Transverse colon (tissue), 4 donors: ENCODE measurements at regions not wholly inside any gene's neighbourhood (a gene's known extent, or its start where the extent isn't known, plus 50 kb on each side); places are given as distances from the start of the nearest gene placed in this dataset.
A peak's percentile ranks its signal among the peaks of the same experiment; 100 is the strongest.

Experiments used
- DNase-seq: peaks from one replicate; pipeline ENCODE4 v3.0.0-alpha.2; 2019
- H3K27ac ChIP-seq, 4 donors: fragments of 200-600 bp; sonication (generic); 2 replicates each; pipeline ENCODE4 v1.5.1; 2016 to 2018; ENCODE audit warnings: inconsistent platforms in 4 of 4
- H3K27me3 ChIP-seq: fragments of 200-600 bp; sonication (generic); 2 replicates; pipeline ENCODE4 v1.5.1; 2017; ENCODE audit warnings: inconsistent platforms
- H3K36me3 ChIP-seq, 4 donors: fragments of 200-600 bp; sonication (generic); 2 replicates each; pipeline ENCODE4 v1.5.1; 2017 to 2019; ENCODE audit warnings: inconsistent platforms in 4 of 4
- H3K4me1 ChIP-seq, 4 donors: fragments of 200-600 bp; sonication (generic); 2 replicates each; pipeline ENCODE4 v1.5.1; 2017 to 2020; ENCODE audit warnings: inconsistent platforms in 4 of 4
- H3K4me3 ChIP-seq, 4 donors: fragments of 200-600 bp; sonication (generic); 1 replicate in 1 of 4; 2 replicates in 3 of 4; pipeline versions ENCODE4 v1.5.1 to v1.6.1; 2017 to 2019; ENCODE audit warnings: inconsistent platforms in 4 of 4
- H3K9me3 ChIP-seq, 2 donors: fragments of 200-600 bp; sonication (generic); 2 replicates each; pipeline ENCODE4 v1.5.1; 2017 to 2019; ENCODE audit warnings: inconsistent platforms in 2 of 2
- EP300 ChIP-seq: sonication (generic); formaldehyde crosslinking; IDR thresholded peaks from one replicate; pipeline ENCODE4 v1.6.1; 2017; ENCODE audit warnings: antibody characterized with exemption, low read depth
- POLR2A ChIP-seq: fragments of 450-650 bp; IDR thresholded peaks from one replicate; pipeline ENCODE4 v1.6.1; 2016; ENCODE audit warnings: antibody characterized with exemption, mild to moderate bottlenecking, moderate library complexity
- POLR2AphosphoS5 ChIP-seq, 3 donors: sonication (generic); formaldehyde crosslinking; IDR thresholded peaks; one replicate each; pipeline ENCODE4 v1.6.1; 2016; ENCODE audit warnings: antibody characterized with exemption in 3 of 3
- WGBS, 2 donors: methylation state at CpG; one replicate each; pipeline ENCODE4 v1.1.5; 2018; ENCODE audit warnings: low coverage in 1 of 2; 5-methylcytosine and 5-hydroxymethylcytosine counted together
- in situ Hi-C, 4 donors: fragments of 200-750 bp; cut with MboI; loops; one replicate each; pipeline versions ENCODE4 v1.15.0 to v1.15.1; 2017; ENCODE audit warnings: low sequenced_read_pairs in 3 of 4, low pct_ligation_motif_present in 1 of 4, low pct_unique_long_range_greater_than_20kb in 1 of 4
- intact Hi-C: fragments of 100-400 bp; cut with DNase I; formaldehyde crosslinking; loops from one replicate; pipeline ENCODE4 v1.15.1; 2023; ENCODE audit warnings: low total_unique reads
- TF ChIP-seq, protein P1 (sequence below), 5 experiments: fragments of 200-600 bp in 3 of 5; fragments of 450-650 bp in 2 of 5; sonication (generic) in 3 of 5; IDR thresholded peaks; 1 replicate in 2 of 5; 2 replicates in 3 of 5; pipeline ENCODE4 v1.5.1; 2016 to 2017; ENCODE audit warnings: antibody characterized with exemption in 5 of 5, inconsistent platforms in 3 of 5, mild to moderate bottlenecking in 2 of 5, moderate library complexity in 1 of 5

GRCh38 chrX:106378616-106379015, 210.5 kb downstream of the PWWP3B start:
- in situ Hi-C loops (no loop called here), intact Hi-C loops (loop anchor here (5.0 kb wide), 1 partner anchor 681 kb away; no protein-coding TSS in a partner anchor)
- Histone ChIP-seq H3K9me3 (no peaks in the 10 kb centered on the region), H3K36me3 (no peaks in the 10 kb centered on the region), H3K4me1 (no peaks in the 10 kb centered on the region), H3K27me3 (no peaks in the 10 kb centered on the region), H3K4me3 (no peak overlapping the region), H3K27ac (no peak overlapping the region)
- TF ChIP-seq POLR2A = no peak
- TF ChIP-seq EP300 = no peak
- TF ChIP-seq POLR2AphosphoS5 (IDR thresholded peaks at IDR 0.05) = no peak
- TF ChIP-seq, protein P1, sequence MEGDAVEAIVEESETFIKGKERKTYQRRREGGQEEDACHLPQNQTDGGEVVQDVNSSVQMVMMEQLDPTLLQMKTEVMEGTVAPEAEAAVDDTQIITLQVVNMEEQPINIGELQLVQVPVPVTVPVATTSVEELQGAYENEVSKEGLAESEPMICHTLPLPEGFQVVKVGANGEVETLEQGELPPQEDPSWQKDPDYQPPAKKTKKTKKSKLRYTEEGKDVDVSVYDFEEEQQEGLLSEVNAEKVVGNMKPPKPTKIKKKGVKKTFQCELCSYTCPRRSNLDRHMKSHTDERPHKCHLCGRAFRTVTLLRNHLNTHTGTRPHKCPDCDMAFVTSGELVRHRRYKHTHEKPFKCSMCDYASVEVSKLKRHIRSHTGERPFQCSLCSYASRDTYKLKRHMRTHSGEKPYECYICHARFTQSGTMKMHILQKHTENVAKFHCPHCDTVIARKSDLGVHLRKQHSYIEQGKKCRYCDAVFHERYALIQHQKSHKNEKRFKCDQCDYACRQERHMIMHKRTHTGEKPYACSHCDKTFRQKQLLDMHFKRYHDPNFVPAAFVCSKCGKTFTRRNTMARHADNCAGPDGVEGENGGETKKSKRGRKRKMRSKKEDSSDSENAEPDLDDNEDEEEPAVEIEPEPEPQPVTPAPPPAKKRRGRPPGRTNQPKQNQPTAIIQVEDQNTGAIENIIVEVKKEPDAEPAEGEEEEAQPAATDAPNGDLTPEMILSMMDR (IDR thresholded peaks at IDR 0.05) = no peak
- no peak for DNase-seq
- 60% methylated on average over 1 of the region's 1 CpG; no CpG with 5 or more reads in 1 of the 2 donors for WGBS, 2 donors

DNA sequence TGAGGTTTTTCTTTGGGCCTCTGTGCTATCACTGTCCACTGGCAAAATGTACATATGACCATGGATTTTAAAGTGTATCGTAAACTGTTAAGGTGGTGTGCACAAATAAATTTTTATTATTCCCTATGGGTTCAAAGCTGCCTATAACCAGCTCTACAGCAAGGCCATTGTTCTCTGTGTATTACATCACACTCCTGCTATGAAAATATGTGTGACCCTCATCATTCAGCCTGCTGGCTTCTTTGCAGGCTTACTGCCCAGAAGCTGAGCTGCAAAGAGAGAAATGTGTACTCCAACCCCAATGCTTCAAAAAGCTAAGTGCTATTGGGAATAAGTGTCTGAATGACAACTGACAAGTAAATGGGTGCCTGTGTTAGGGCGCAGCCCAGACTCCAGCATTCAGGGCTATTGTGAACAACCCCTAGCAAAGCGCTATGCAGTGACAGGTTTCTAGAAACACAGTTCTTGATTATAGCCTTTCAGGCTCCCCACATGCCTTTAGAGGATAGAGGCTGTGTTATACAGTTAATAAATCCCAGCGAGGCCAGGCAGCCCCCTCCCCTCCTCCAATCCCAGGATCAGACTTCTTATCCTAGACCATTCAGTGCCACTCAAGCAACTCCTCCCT, 220.4 kb upstream of the RADX start:
- Histone ChIP-seq H3K27me3 (no peaks in the 10 kb centered on the region), H3K9me3 (no peaks in the 10 kb centered on the region), H3K27ac (no peak overlapping the region), H3K4me3 (no peak overlapping the region), H3K4me1 (no peaks in the 10 kb centered on the region), H3K36me3 (no peaks in the 10 kb centered on the region)
- DNase-seq = no peak
- intact Hi-C loops = no loop called here
- TF ChIP-seq, protein P1 (IDR thresholded peaks at IDR 0.05) = no peak
- no peak for TF ChIP-seq POLR2AphosphoS5 (IDR thresholded peaks at IDR 0.05)
- in situ Hi-C loops = no loop called here
- 54% methylated on average over 4 of the region's 4 CpGs; no CpG with 5 or more reads in 1 of the 2 donors for WGBS, 2 donors

- no peak for TF ChIP-seq POLR2AphosphoS5 (IDR thresholded peaks at IDR 0.05)
- TF ChIP-seq, protein P1 (IDR thresholded peaks at IDR 0.05) = no peak
- no peak for TF ChIP-seq POLR2A
- TF ChIP-seq EP300 = no peak
- Histone ChIP-seq H3K27ac (no peak overlapping the region), H3K4me1 (no peaks in the 10 kb centered on the region), H3K4me3 (no peak overlapping the region), H3K9me3 (no peaks in the 10 kb centered on the region), H3K36me3 (no peaks in the 10 kb centered on the region), H3K27me3 (no peaks in the 10 kb centered on the region)
- DNase-seq = no peak
- intact Hi-C loops (no loop called here), in situ Hi-C loops (no loop called here)
- 54% methylated on average over 1 of the region's 1 CpG; no CpG with 5 or more reads in 1 of the 2 donors for WGBS, 2 donors
Measured at GRCh38 chrX:106392346-106392745, 219.4 kb upstream of the RADX start.

DNA sequence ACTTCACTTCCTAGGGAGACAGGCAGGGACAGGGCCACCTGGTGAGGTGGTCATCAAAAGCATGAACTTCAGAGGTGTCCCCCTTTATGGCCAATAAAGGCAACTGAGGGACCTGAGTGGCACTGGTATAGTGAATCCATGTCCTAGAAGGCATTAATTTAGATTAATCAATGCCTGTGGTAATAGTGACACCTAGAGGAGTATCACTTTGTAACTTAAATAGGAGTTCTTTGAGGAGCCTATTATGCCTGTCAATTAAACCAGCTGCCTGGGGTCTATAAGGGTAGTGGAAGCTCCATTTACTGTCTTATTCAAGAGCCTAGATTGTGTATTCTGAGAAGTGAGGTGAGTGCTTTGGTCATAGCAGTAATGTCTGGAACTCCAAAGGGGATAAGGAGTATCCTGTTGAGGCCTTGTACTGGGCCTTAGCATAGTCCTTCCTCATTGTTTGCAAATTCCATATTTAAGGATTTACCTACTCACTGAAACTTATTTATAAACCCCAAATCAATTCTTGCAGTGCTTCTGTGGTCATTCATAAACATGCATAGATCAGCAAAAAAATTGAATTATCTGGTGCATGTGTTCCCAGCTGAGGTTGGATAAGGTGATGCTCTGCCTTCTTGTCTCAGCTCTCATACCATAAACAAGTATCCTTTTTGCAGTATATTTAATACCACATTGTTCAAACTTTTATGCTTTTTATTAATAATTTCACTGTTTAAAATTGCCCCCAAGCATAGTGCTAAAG, 213.8 kb upstream of the RADX start:
- intact Hi-C loops = no loop called here
- Histone ChIP-seq H3K27ac (no peak overlapping the region), H3K9me3 (no peaks in the 10 kb centered on the region), H3K36me3 (no peaks in the 10 kb centered on the region), H3K4me3 (no peak overlapping the region), H3K27me3 (no peaks in the 10 kb centered on the region), H3K4me1 (no peaks in the 10 kb centered on the region)
- DNase-seq = no peak
- TF ChIP-seq, protein P1 (IDR thresholded peaks at IDR 0.05) = peak in 2 of 5 experiments; percentile 11 to 18
- TF ChIP-seq POLR2AphosphoS5 (IDR thresholded peaks at IDR 0.05) = no peak
- in situ Hi-C loops = no loop called here
